WTC11 (cell line): ENCODE measurements at regions not wholly inside any gene's neighbourhood (a gene's known extent, or its start where the extent isn't known, plus 50 kb on each side); places are given as distances from the start of the nearest gene placed in this dataset.

Source experiments
- NFATC4 ChIP-seq: fragments of 250-450 bp; sonication (Bioruptor Pico); IDR thresholded peaks from 2 replicates; pipeline ENCODE4 v1.9.0; 2021; ENCODE audit warnings: mild to moderate bottlenecking
- SP1 ChIP-seq: sonication (generic); formaldehyde crosslinking; conservative IDR thresholded peaks from 2 replicates; pipeline ENCODE4 v1.8.1; 2022; ENCODE audit warnings: missing genetic modification reagents
- TEAD4 ChIP-seq: sonication (generic); formaldehyde crosslinking; IDR thresholded peaks from 2 replicates; pipeline ENCODE4 v1.8.0; 2022; ENCODE audit warnings: mild to moderate bottlenecking, missing genetic modification reagents

GRCh38 chr1:116857092-116857491 lies 52.6 kb upstream of the PTGFRN start:
- no peak for TF ChIP-seq TEAD4 (CRISPR knock-in tag)
- TF ChIP-seq NFATC4 (CRISPR knock-in tag): no peak
- TF ChIP-seq SP1: no peak
